HG02763 (cell line): ENCODE measurements at regions not wholly inside any gene's neighbourhood (a gene's known extent, or its start where the extent isn't known, plus 50 kb on each side); places are given as distances from the start of the nearest gene placed in this dataset.
"Not testable (repeated sequence)": the region's sequence is repeated elsewhere in the genome, so short reads cannot be mapped to it uniquely, and the experiment has no call there.

Experiments used
- ATAC-seq: cut with Tn5 transposase; IDR thresholded peaks from one replicate; pipeline ENCODE4 v1.9.1; 2021; ENCODE audit warnings: mild to moderate bottlenecking, moderate library complexity; ENCODE audit not compliant: unreplicated experiment

- no peak for ATAC-seq
Observed at GRCh38 chr16:52740766-52741165, 193.8 kb upstream of the TOX3 start.

GRCh38 chr16:52740333-52740732 lies 193.4 kb upstream of the TOX3 start:
- ATAC-seq: no peak

GRCh38 chr16:52738992-52739391 lies 192.0 kb upstream of the TOX3 start:
- ATAC-seq: not testable (repeated sequence)

- ATAC-seq: no peak
Observed at GRCh38 chr16:52731219-52731875, 184.4 kb upstream of the TOX3 start.

- ATAC-seq: no peak
Observed at GRCh38 chr16:52729731-52730130, 182.8 kb upstream of the TOX3 start.

GRCh38 chr16:52727849-52728248 lies 180.9 kb upstream of the TOX3 start:
- no peak for ATAC-seq

- no peak for ATAC-seq
Observed at GRCh38 chr16:52727441-52727840, 180.5 kb upstream of the TOX3 start.

- no peak for ATAC-seq
Observed at GRCh38 chr16:52725461-52725860, 178.5 kb upstream of the TOX3 start.

- ATAC-seq: no peak
Observed at GRCh38 chr16:52725043-52725442, 178.1 kb upstream of the TOX3 start.

- ATAC-seq: no peak
Observed at GRCh38 chr16:52721331-52721730, 174.4 kb upstream of the TOX3 start.

- no peak for ATAC-seq
Observed at GRCh38 chr16:52718046-52718445, 171.1 kb upstream of the TOX3 start.

- ATAC-seq: no peak
Observed at GRCh38 chr16:52713740-52714139, 166.8 kb upstream of the TOX3 start.

GRCh38 chr16:52709306-52709705 lies 162.4 kb upstream of the TOX3 start:
- no peak for ATAC-seq

GRCh38 chr16:52708476-52708875 lies 161.5 kb upstream of the TOX3 start:
- no peak for ATAC-seq

GRCh38 chr16:52707676-52708337 lies 160.9 kb upstream of the TOX3 start:
- no peak for ATAC-seq

GRCh38 chr16:52705122-52705521 lies 158.2 kb upstream of the TOX3 start:
- no peak for ATAC-seq

- ATAC-seq: no peak
Observed at GRCh38 chr16:52697971-52698370, 151.0 kb upstream of the TOX3 start.

- no peak for ATAC-seq
Observed at GRCh38 chr16:52696126-52696525, 149.2 kb upstream of the TOX3 start.

GRCh38 chr16:52690468-52690867 lies 143.5 kb upstream of the TOX3 start:
- no peak for ATAC-seq

GRCh38 chr16:52680993-52681392 lies 134.1 kb upstream of the TOX3 start:
- no peak for ATAC-seq

- ATAC-seq: no peak
Observed at GRCh38 chr16:52677501-52677900, 130.6 kb upstream of the TOX3 start.

GRCh38 chr16:52676959-52677358 lies 130.0 kb upstream of the TOX3 start:
- no peak for ATAC-seq

- no peak for ATAC-seq
Observed at GRCh38 chr16:52671590-52671989, 124.6 kb upstream of the TOX3 start.
